ENCODE measurements at regions not wholly inside any gene's neighbourhood (a gene's known extent, or its start where the extent isn't known, plus 50 kb on each side); places are given as distances from the start of the nearest gene placed in this dataset.

GRCh38 chr10:42519079-42519478 lies 119.3 kb downstream of the ZNF33B start:
- Histone ChIP-seq H3K27me3 (ENCODE audit: insufficient read depth, low read length, poor library complexity) (no peaks in the 10 kb centered on the region), H3K79me2 (ENCODE audit: insufficient read depth, low read length) (no peaks in the 10 kb centered on the region), H3K9me3 (ENCODE audit: insufficient read depth, low read length, severe bottlenecking) (peaks cover 87% of the 10 kb centered on the region), H4K20me1 (ENCODE audit: insufficient read depth, low read length) (no peaks in the 10 kb centered on the region), H3K4me3 (ENCODE audit: low read depth in 1 of 2, low read length in 2 of 2) (no peak overlapping the region), H3K4me1 (ENCODE audit: insufficient read depth, low read length) (no peaks in the 10 kb centered on the region), H2AFZ (ENCODE audit: low read depth, low read length) (no peak overlapping the region), H3K27ac (ENCODE audit: low read length) (no peak overlapping the region), H3K9ac (ENCODE audit: low read depth, low read length) (no peak overlapping the region), H3K36me3 (ENCODE audit: insufficient read depth, low read length) (peaks cover 45% of the 10 kb centered on the region), H3K4me2 (ENCODE audit: insufficient read depth, low read length) (no peak overlapping the region)
- no peak for ATAC-seq (ENCODE audit: insufficient read depth, low read depth)
- DNase-seq: no peak
- TF ChIP-seq CTCF (IDR thresholded peaks at IDR 0.05; ENCODE audit: borderline replicate concordance, extremely low read depth, low read length, poor library complexity, severe bottlenecking): no peak
- no peak for TF ChIP-seq EZH2 (IDR thresholded peaks at IDR 0.05; ENCODE audit: borderline replicate concordance, low read depth, low read length, severe bottlenecking)

- no peak overlapping the region for H3K4me3 ChIP-seq (ENCODE audit: low read depth in 1 of 2, low read length in 2 of 2)
- no peaks in the 10 kb centered on the region for H3K36me3 ChIP-seq (ENCODE audit: insufficient read depth, low read length)
- ATAC-seq (ENCODE audit: insufficient read depth, low read depth): no peak
- no peak overlapping the region for H3K27ac ChIP-seq (ENCODE audit: low read length)
- no peaks in the 10 kb centered on the region for H3K27me3 ChIP-seq (ENCODE audit: insufficient read depth, low read length, poor library complexity)
- no peak overlapping the region for H3K9ac ChIP-seq (ENCODE audit: low read depth, low read length)
- no peaks in the 10 kb centered on the region for H3K4me1 ChIP-seq (ENCODE audit: insufficient read depth, low read length)
- H3K79me2 ChIP-seq (ENCODE audit: insufficient read depth, low read length): no peaks in the 10 kb centered on the region
- H3K4me2 ChIP-seq (ENCODE audit: insufficient read depth, low read length): no peak overlapping the region
- no peak for DNase-seq
- peaks cover 51% of the 10 kb centered on the region for H3K9me3 ChIP-seq (ENCODE audit: insufficient read depth, low read length, severe bottlenecking)
- no peak overlapping the region for H2AFZ ChIP-seq (ENCODE audit: low read depth, low read length)
- H4K20me1 ChIP-seq (ENCODE audit: insufficient read depth, low read length): no peaks in the 10 kb centered on the region
- TF ChIP-seq CTCF (IDR thresholded peaks at IDR 0.05; ENCODE audit: borderline replicate concordance, extremely low read depth, low read length, poor library complexity, severe bottlenecking): no peak
- TF ChIP-seq EZH2 (IDR thresholded peaks at IDR 0.05; ENCODE audit: borderline replicate concordance, low read depth, low read length, severe bottlenecking): no peak
These were observed 124.4 kb downstream of the ZNF33B start for GRCh38 chr10:42513921-42514320.

- no peak for TF ChIP-seq EZH2 (IDR thresholded peaks at IDR 0.05; ENCODE audit: borderline replicate concordance, low read depth, low read length, severe bottlenecking)
- TF ChIP-seq CTCF (IDR thresholded peaks at IDR 0.05; ENCODE audit: borderline replicate concordance, extremely low read depth, low read length, poor library complexity, severe bottlenecking): no peak
- no peak overlapping the region for H2AFZ ChIP-seq (ENCODE audit: low read depth, low read length)
- no peak for ATAC-seq (ENCODE audit: insufficient read depth, low read depth)
- no peaks in the 10 kb centered on the region for H3K9me3 ChIP-seq (ENCODE audit: insufficient read depth, low read length, severe bottlenecking)
- no peak overlapping the region for H3K9ac ChIP-seq (ENCODE audit: low read depth, low read length)
- no peak overlapping the region for H3K27ac ChIP-seq (ENCODE audit: low read length)
- no peaks in the 10 kb centered on the region for H3K79me2 ChIP-seq (ENCODE audit: insufficient read depth, low read length)
- no peaks in the 10 kb centered on the region for H3K27me3 ChIP-seq (ENCODE audit: insufficient read depth, low read length, poor library complexity)
- no peaks in the 10 kb centered on the region for H3K4me1 ChIP-seq (ENCODE audit: insufficient read depth, low read length)
- no peaks in the 10 kb centered on the region for H3K36me3 ChIP-seq (ENCODE audit: insufficient read depth, low read length)
- H3K4me2 ChIP-seq (ENCODE audit: insufficient read depth, low read length): no peak overlapping the region
- no peak overlapping the region for H3K4me3 ChIP-seq (ENCODE audit: low read depth in 1 of 2, low read length in 2 of 2)
- DNase-seq: no peak
- H4K20me1 ChIP-seq (ENCODE audit: insufficient read depth, low read length): no peaks in the 10 kb centered on the region
These were observed 146.6 kb downstream of the ZNF33B start for GRCh38 chr10:42491801-42492200.

Measured in DND-41 (cell line).